PC-3 (cell line): ENCODE measurements at regions not wholly inside any gene's neighbourhood (a gene's known extent, or its start where the extent isn't known, plus 50 kb on each side); places are given as distances from the start of the nearest gene placed in this dataset.

Experiments used
- ATAC-seq: fragments of 200-7000 bp; cut with Tn5 transposase; 2 replicates; pipeline ENCODE4 v1.9.1; 2020; ENCODE audit warnings: mild to moderate bottlenecking, moderate library complexity
- BruUV-seq: library from RNA; stranded (reverse); fragments of 400-500 nt; replicated peaks from 2 replicates; lab custom pipeline; 2021; lab: Mats Ljungman, UMichigan
- CTCF ChIA-PET: fragments of 300-600 bp; sonication (Branson Sonifier 250); formaldehyde crosslinking; loops from one replicate; lab custom pipeline; 2022; ENCODE audit warnings: antibody characterized with exemption; lab: Charles Lee
- POLR2A ChIA-PET: fragments of 300-600 bp; sonication (Branson Sonifier 250); formaldehyde crosslinking; loops from one replicate; lab custom pipeline; 2022; ENCODE audit warnings: antibody characterized with exemption; ENCODE audit not compliant: unreplicated experiment; lab: Charles Lee
- DNase-seq: peaks from one replicate; pipeline ENCODE4 v3.0.0-alpha.2; 2015
- H2AFZ ChIP-seq: fragments of 300-600 bp; sonication (generic); 2 replicates; pipeline ENCODE4 v1.6.0; 2016; ENCODE audit warnings: antibody characterized with exemption, low read length
- H3F3A ChIP-seq: fragments of 300-600 bp; sonication (generic); one replicate; pipeline ENCODE4 v1.6.0; 2017; ENCODE audit warnings: antibody characterized with exemption, low read length, control low read depth, mild to moderate bottlenecking; ENCODE audit not compliant: unreplicated experiment
- H3K27ac ChIP-seq: fragments of 300-600 bp; sonication (generic); 2 replicates; pipeline ENCODE4 v1.5.1; 2016; ENCODE audit warnings: mild to moderate bottlenecking, low read length
- H3K27me3 ChIP-seq: fragments of 300-600 bp; sonication (generic); 2 replicates; pipeline ENCODE4 v1.6.1; 2016; ENCODE audit warnings: low read length, mixed read lengths
- H3K36me3 ChIP-seq: fragments of 300-600 bp; sonication (generic); 2 replicates; pipeline ENCODE4 v1.6.1; 2016; ENCODE audit warnings: low read depth, mixed run types, low read length, mixed read lengths
- H3K4me1 ChIP-seq: fragments of 300-600 bp; sonication (generic); 2 replicates; pipeline ENCODE4 v1.5.1; 2016; ENCODE audit warnings: low read length; ENCODE audit not compliant: insufficient read depth
- H3K4me2 ChIP-seq: fragments of 300-600 bp; sonication (generic); 2 replicates; pipeline ENCODE4 v1.6.0; 2016; ENCODE audit warnings: low read length
- H3K4me3 ChIP-seq: fragments of 300-600 bp; sonication (generic); 2 replicates; pipeline ENCODE4 v1.5.1; 2016; ENCODE audit warnings: mild to moderate bottlenecking, low read length, mixed read lengths
- H3K79me2 ChIP-seq: fragments of 300-600 bp; sonication (generic); 2 replicates; pipeline ENCODE4 v1.6.1; 2017; ENCODE audit warnings: low read length, mixed read lengths
- H3K9ac ChIP-seq: fragments of 300-600 bp; sonication (generic); 2 replicates; pipeline ENCODE4 v1.6.0; 2016; ENCODE audit warnings: mild to moderate bottlenecking, low read length
- H3K9me2 ChIP-seq: fragments of 300-600 bp; sonication (generic); replicated peaks from 2 replicates; pipeline ENCODE4 v1.6.1; 2016; ENCODE audit warnings: mixed run types, low read length, mixed read lengths
- H3K9me3 ChIP-seq: fragments of 300-600 bp; sonication (generic); 2 replicates; pipeline ENCODE4 v1.6.1; 2016; ENCODE audit warnings: low read length, mixed read lengths
- H4K20me1 ChIP-seq: fragments of 300-600 bp; sonication (generic); 2 replicates; pipeline ENCODE4 v1.6.1; 2016; ENCODE audit warnings: low read length, mixed read lengths
- CTCF ChIP-seq: fragments of 300-600 bp; sonication (generic); conservative IDR thresholded peaks from 2 replicates; pipeline ENCODE4 v1.5.1; 2017; ENCODE audit warnings: antibody characterized with exemption, low read depth, mild to moderate bottlenecking, low read length
- EZH2 ChIP-seq: fragments of 300-600 bp; sonication (generic); IDR thresholded peaks from one replicate; pipeline ENCODE4 v1.6.1; 2017; ENCODE audit warnings: antibody characterized with exemption, mild to moderate bottlenecking, low read length; ENCODE audit not compliant: unreplicated experiment
- EZH2phosphoT487 ChIP-seq: fragments of 300-600 bp; sonication (generic); IDR thresholded peaks from 2 replicates; pipeline ENCODE4 v1.6.1; 2018; ENCODE audit warnings: mild to moderate bottlenecking, antibody characterized with exemption, low read length, borderline replicate concordance
- intact Hi-C: fragments of 100-400 bp; cut with micrococcal nuclease; formaldehyde crosslinking; loops from 2 replicates; pipeline ENCODE4 v1.9.0; 2023

- Histone ChIP-seq H3K27ac (no peak overlapping the region), H4K20me1 (no peaks in the 10 kb centered on the region), H3K9ac (no peak overlapping the region), H2AFZ (no peak overlapping the region), H3K4me1 (peaks cover 25% of the 10 kb centered on the region), H3K4me3 (no peak overlapping the region), H3K79me2 (no peaks in the 10 kb centered on the region), H3K36me3 (no peaks in the 10 kb centered on the region), H3F3A (peaks cover 6% of the 10 kb centered on the region), H3K9me3 (no peaks in the 10 kb centered on the region), H3K4me2 (no peak overlapping the region), H3K9me2 (no peaks in the 10 kb centered on the region), H3K27me3 (no peaks in the 10 kb centered on the region)
- ChIA-PET CTCF (no interaction called here), POLR2A (no interaction called here)
- BruUV-seq: no TSS peak
- intact Hi-C loops: no loop called here
- TF ChIP-seq CTCF (no peak), EZH2 (no peak), EZH2phosphoT487 (no peak)
- ATAC-seq (no peak), DNase-seq (no peak)
Observed at GRCh38 chr15:70501121-70501727, 262.1 kb downstream of the UACA start.

GRCh38 chr15:70499791-70500190 lies 263.6 kb downstream of the UACA start:
- CTCF ChIA-PET: no interaction called here
- no peak overlapping the region for H3K4me3 ChIP-seq
- ATAC-seq: no peak

More at GRCh38 chr15:70499791-70500190, 263.6 kb downstream of the UACA start:
- DNase-seq: no peak
- Histone ChIP-seq H3K9me2 (no peaks in the 10 kb centered on the region), H4K20me1 (no peaks in the 10 kb centered on the region), H3F3A (no peaks in the 10 kb centered on the region), H3K9me3 (no peaks in the 10 kb centered on the region), H3K4me2 (no peak overlapping the region), H3K9ac (no peak overlapping the region), H2AFZ (no peak overlapping the region), H3K27ac (no peak overlapping the region), H3K27me3 (no peaks in the 10 kb centered on the region), H3K79me2 (no peaks in the 10 kb centered on the region), H3K36me3 (no peaks in the 10 kb centered on the region), H3K4me1 (peaks cover 24% of the 10 kb centered on the region)
- intact Hi-C loops: no loop called here
- BruUV-seq: no TSS peak
- POLR2A ChIA-PET: interaction anchor here (0.7 kb wide), 3 partner anchors 7 to 1134 kb away, joined by 3 to 9 read pairs (median 3); no protein-coding TSS in a partner anchor
- TF ChIP-seq CTCF (no peak), EZH2phosphoT487 (no peak), EZH2 (no peak)
